Naive thymus-derived CD4-positive, alpha-beta T cell (primary cell): ENCODE measurements at regions not wholly inside any gene's neighbourhood (a gene's known extent, or its start where the extent isn't known, plus 50 kb on each side); places are given as distances from the start of the nearest gene placed in this dataset.

Source experiments
- ATAC-seq: fragments of 150-1000 bp; cut with Tn5 transposase; 2 replicates; pipeline ENCODE4 v1.10.0; 2021; ENCODE audit warnings: mild to moderate bottlenecking, moderate library complexity
- CTCF ChIA-PET: fragments of 350-600 bp; sonication (Branson Sonifier 250); formaldehyde crosslinking; loops from one replicate; lab custom pipeline; 2021; ENCODE audit warnings: antibody characterized with exemption; lab: Charles Lee
- POLR2A ChIA-PET: fragments of 350-600 bp; sonication (Branson Sonifier 250); formaldehyde crosslinking; loops from one replicate; lab custom pipeline; 2021; ENCODE audit warnings: antibody characterized with exemption, inconsistent platforms; lab: Charles Lee
- DNase-seq, 9 donors: peaks; one replicate each; pipeline versions ENCODE4 v3.0.0 to v3.0.0-alpha.2; 2020 to 2022; ENCODE audit warnings: mixed read lengths in 1 of 9
- H3K27ac ChIP-seq: one replicate; pipeline ENCODE4 v1.7.0; 2013; ENCODE audit warnings: mild to moderate bottlenecking, low read depth, low read length, moderate library complexity
- H3K27me3 ChIP-seq, 2 donors: one replicate each; pipeline ENCODE4 v1.7.0; 2013; ENCODE audit warnings: low read length in 2 of 2, mild to moderate bottlenecking in 2 of 2, moderate library complexity in 2 of 2; ENCODE audit not compliant: control insufficient read depth in 2 of 2, insufficient read depth in 2 of 2
- H3K36me3 ChIP-seq, 3 experiments: 1 replicate in 2 of 3; 2 replicates in 1 of 3; pipeline ENCODE4 v1.7.0; 2013; ENCODE audit warnings: low read length in 3 of 3, mild to moderate bottlenecking in 3 of 3, moderate library complexity in 1 of 3; ENCODE audit not compliant: insufficient read depth in 3 of 3, control insufficient read depth in 2 of 3
- H3K4me1 ChIP-seq, 2 donors: one replicate each; pipeline ENCODE4 v1.7.0; 2013; ENCODE audit warnings: low read length in 2 of 2, mild to moderate bottlenecking in 2 of 2, moderate library complexity in 1 of 2; ENCODE audit not compliant: control insufficient read depth in 2 of 2, insufficient read depth in 2 of 2
- H3K4me3 ChIP-seq: 2 replicates; pipeline ENCODE4 v1.7.0; 2013; ENCODE audit warnings: mild to moderate bottlenecking, low read length
- H3K9me3 ChIP-seq, 3 experiments: 1 replicate in 2 of 3; 2 replicates in 1 of 3; pipeline ENCODE4 v1.7.0; 2013; ENCODE audit warnings: low read length in 3 of 3; ENCODE audit not compliant: control insufficient read depth in 2 of 3
- H3K27ac Mint-ChIP-seq, 9 donors: one replicate each; pipeline ENCODE4 v1.8.0; 2020 to 2022; ENCODE audit warnings: mixed read lengths in 9 of 9, mild to moderate bottlenecking in 8 of 9, moderate library complexity in 5 of 9, inconsistent platforms in 2 of 9
- H3K27me3 Mint-ChIP-seq, 5 donors: one replicate each; pipeline ENCODE4 v1.8.0; 2021 to 2022; ENCODE audit warnings: mixed read lengths in 5 of 5, mild to moderate bottlenecking in 1 of 5
- H3K36me3 Mint-ChIP-seq, 5 donors: one replicate each; pipeline ENCODE4 v1.8.0; 2020 to 2022; ENCODE audit warnings: mixed read lengths in 5 of 5, mild to moderate bottlenecking in 3 of 5, inconsistent platforms in 1 of 5
- H3K4me1 Mint-ChIP-seq, 7 donors: one replicate each; pipeline ENCODE4 v1.8.0; 2020 to 2022; ENCODE audit warnings: mixed read lengths in 7 of 7, mild to moderate bottlenecking in 3 of 7, inconsistent platforms in 1 of 7
- H3K4me3 Mint-ChIP-seq, 10 donors: one replicate each; pipeline ENCODE4 v1.8.0; 2020 to 2022; ENCODE audit warnings: mild to moderate bottlenecking in 10 of 10, mixed read lengths in 10 of 10, moderate library complexity in 6 of 10, inconsistent platforms in 2 of 10
- H3K9me3 Mint-ChIP-seq, 11 donors: one replicate each; pipeline ENCODE4 v1.8.0; 2020 to 2022; ENCODE audit warnings: mixed read lengths in 11 of 11, mild to moderate bottlenecking in 4 of 11, inconsistent platforms in 1 of 11, moderate library complexity in 1 of 11
- intact Hi-C, 2 donors: fragments of 100-400 bp; cut with micrococcal nuclease; formaldehyde crosslinking; loops; one replicate each; pipeline ENCODE4 v1.15.1; 2023

DNA sequence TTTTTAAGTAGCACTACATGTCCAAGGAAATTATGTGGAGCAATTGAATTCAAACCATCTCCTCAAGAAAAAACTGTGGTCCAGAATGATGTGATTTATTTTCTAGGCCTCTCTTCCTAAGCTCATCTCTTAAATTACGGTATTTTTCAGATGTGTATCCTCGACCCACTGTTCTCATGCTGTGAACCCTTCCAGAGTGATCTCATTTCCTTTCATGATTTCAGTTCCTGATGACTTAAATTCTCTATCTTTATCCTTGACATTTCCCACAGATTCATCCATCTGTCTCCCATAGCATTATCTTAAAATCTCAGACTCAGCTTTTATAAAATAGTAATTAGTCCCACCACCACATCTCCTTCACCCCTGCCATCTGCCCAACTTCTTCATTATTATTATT is 117.6 kb upstream of the SPRY2 start:
- ATAC-seq: no peak
- ChIA-PET POLR2A (no interaction called here), CTCF (no interaction called here)
- H3K27me3 ChIP-seq: no peaks in the 10 kb centered on the region
- H3K36me3 Mint-ChIP-seq: no peaks in the 10 kb centered on the region
- H3K9me3 Mint-ChIP-seq: peaks cover 0 to 3% (median 0%) of the 10 kb centered on the region in 11 donors
- H3K4me1 Mint-ChIP-seq: peaks cover 0 to 8% (median 0%) of the 10 kb centered on the region in 7 donors
- H3K4me3 ChIP-seq: no peak overlapping the region
- no peaks in the 10 kb centered on the region for H3K4me1 ChIP-seq
- no peak overlapping the region for H3K27ac ChIP-seq
- no peaks in the 10 kb centered on the region for H3K27me3 Mint-ChIP-seq
- no peaks in the 10 kb centered on the region for H3K36me3 ChIP-seq
- no peak overlapping the region for H3K27ac Mint-ChIP-seq
- no peak overlapping the region for H3K4me3 Mint-ChIP-seq
- intact Hi-C loops: no loop called here
- no peak for DNase-seq
- H3K9me3 ChIP-seq: no peaks in the 10 kb centered on the region

DNA sequence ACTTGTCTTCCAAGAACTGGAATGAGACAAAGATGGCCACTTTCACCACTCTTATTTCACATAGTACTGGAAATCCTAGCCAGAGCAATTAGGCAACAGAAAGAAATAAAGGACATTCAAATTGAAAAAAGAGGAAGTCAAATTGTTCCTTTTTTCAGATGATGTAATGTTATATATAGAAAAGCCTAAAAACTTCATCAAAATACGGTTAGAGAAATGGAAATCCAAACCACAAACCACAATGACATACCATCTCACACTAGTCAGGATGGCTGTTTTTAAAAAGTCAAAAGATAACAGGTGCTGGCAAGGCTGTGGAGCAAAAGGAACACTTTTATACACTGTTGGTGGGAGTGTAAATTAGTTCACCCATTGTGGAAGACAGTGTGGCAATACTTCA is 113.3 kb upstream of the SPRY2 start:
- H3K4me3 ChIP-seq: no peak overlapping the region
- no peaks in the 10 kb centered on the region for H3K36me3 ChIP-seq
- no peak overlapping the region for H3K4me3 Mint-ChIP-seq
- ATAC-seq (peak; percentile 74), DNase-seq (peak in 1 of 9 donors; percentile 18)
- no peaks in the 10 kb centered on the region for H3K27me3 ChIP-seq
- no peaks in the 10 kb centered on the region for H3K36me3 Mint-ChIP-seq
- no peaks in the 10 kb centered on the region for H3K27me3 Mint-ChIP-seq
- no peaks in the 10 kb centered on the region for H3K4me1 ChIP-seq
- H3K9me3 Mint-ChIP-seq: peaks cover 0 to 7% (median 3%) of the 10 kb centered on the region in 11 donors
- no peak overlapping the region for H3K27ac ChIP-seq
- intact Hi-C loops: no loop called here
- ChIA-PET POLR2A (no interaction called here), CTCF (no interaction called here)
- peaks cover 0 to 10% (median 0%) of the 10 kb centered on the region in 7 donors for H3K4me1 Mint-ChIP-seq
- H3K9me3 ChIP-seq: no peaks in the 10 kb centered on the region
- H3K27ac Mint-ChIP-seq: no peak overlapping the region

DNA sequence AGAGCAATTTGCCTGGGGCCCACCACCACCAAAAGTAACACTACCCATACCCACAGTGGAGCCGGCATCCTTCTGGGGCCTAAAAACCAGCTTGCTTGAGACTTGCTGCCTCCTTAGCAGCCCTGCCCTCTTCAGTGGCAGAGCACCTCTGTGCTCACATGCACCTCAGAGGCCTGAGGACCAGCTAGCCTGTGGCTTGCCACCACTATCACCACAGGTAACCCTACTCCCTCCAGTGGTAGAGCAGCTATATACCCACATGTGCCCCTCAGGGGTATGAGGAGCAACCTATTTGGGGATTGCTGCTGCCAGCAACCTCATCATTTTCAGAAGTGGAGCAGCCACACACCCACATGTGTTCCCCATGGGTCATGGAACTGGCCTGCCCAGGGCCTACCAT is 111.4 kb upstream of the SPRY2 start:
- no peak overlapping the region for H3K4me3 ChIP-seq
- H3K4me1 ChIP-seq: no peaks in the 10 kb centered on the region
- peaks cover 0 to 10% (median 0%) of the 10 kb centered on the region in 7 donors for H3K4me1 Mint-ChIP-seq
- no peak overlapping the region for H3K4me3 Mint-ChIP-seq
- H3K27me3 Mint-ChIP-seq: peaks cover 0 to 4% (median 0%) of the 10 kb centered on the region in 5 donors
- POLR2A ChIA-PET: no interaction called here
- intact Hi-C loops: no loop called here
- H3K36me3 Mint-ChIP-seq: no peaks in the 10 kb centered on the region
- H3K27ac ChIP-seq: no peak overlapping the region
- H3K9me3 Mint-ChIP-seq: peaks cover 0 to 7% (median 4%) of the 10 kb centered on the region in 11 donors
- H3K27me3 ChIP-seq: no peaks in the 10 kb centered on the region
- ATAC-seq: no peak
- CTCF ChIA-PET: no interaction called here
- no peak for DNase-seq
- no peaks in the 10 kb centered on the region for H3K9me3 ChIP-seq
- no peaks in the 10 kb centered on the region for H3K36me3 ChIP-seq
- no peak overlapping the region for H3K27ac Mint-ChIP-seq

DNA sequence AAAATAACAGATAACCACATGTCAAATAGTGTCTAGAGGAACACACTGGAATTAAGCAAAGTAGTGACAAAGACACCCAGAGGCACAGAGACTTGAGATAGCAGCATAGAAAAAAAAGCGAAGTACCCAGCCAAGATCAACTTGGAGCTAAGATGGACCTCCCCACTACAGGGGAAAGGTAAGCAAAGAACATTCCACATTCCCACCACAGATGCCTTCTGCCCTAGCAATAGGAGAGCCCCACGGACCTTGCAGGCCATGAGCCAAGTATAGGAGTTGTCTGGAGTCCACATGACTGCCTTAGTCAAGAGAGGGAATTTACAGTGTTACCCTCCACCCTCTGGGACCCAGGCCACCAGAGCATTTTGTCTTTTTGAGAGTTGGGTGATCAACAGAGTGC is 110.7 kb upstream of the SPRY2 start:
- intact Hi-C loops: no loop called here
- peaks cover 0 to 10% (median 0%) of the 10 kb centered on the region in 7 donors for H3K4me1 Mint-ChIP-seq
- H3K27ac ChIP-seq: no peak overlapping the region
- no peaks in the 10 kb centered on the region for H3K9me3 ChIP-seq
- ATAC-seq (no peak), DNase-seq (no peak)
- no peaks in the 10 kb centered on the region for H3K36me3 Mint-ChIP-seq
- no peak overlapping the region for H3K27ac Mint-ChIP-seq
- H3K9me3 Mint-ChIP-seq: peaks cover 0 to 7% (median 4%) of the 10 kb centered on the region in 11 donors
- ChIA-PET POLR2A (no interaction called here), CTCF (no interaction called here)
- no peak overlapping the region for H3K4me3 Mint-ChIP-seq
- H3K36me3 ChIP-seq: no peaks in the 10 kb centered on the region
- H3K4me3 ChIP-seq: no peak overlapping the region
- H3K27me3 ChIP-seq: no peaks in the 10 kb centered on the region
- no peaks in the 10 kb centered on the region for H3K4me1 ChIP-seq
- H3K27me3 Mint-ChIP-seq: peaks cover 0 to 4% (median 0%) of the 10 kb centered on the region in 5 donors

DNA sequence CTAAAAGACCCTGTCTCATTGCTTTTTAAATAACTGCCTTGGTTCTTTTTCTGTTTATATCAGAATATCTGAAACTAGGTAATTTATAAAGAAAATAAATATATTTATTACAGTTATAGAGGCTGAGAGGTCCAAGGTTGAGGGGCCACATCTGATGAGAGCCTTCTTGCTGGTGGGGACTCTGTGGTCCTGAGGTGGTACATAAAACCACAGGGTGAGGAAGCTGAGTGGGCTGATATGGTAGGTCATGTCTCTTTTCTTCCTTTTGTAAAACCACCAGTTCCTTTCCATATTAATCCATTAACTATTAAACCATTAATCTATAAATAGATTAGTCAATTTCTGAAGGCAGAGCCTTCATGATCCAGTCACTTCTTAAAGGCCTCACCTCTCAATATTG is 109.5 kb upstream of the SPRY2 start:
- peaks cover 0 to 7% (median 4%) of the 10 kb centered on the region in 11 donors for H3K9me3 Mint-ChIP-seq
- H3K27me3 Mint-ChIP-seq: peaks cover 0 to 4% (median 0%) of the 10 kb centered on the region in 5 donors
- ATAC-seq: no peak
- H3K4me1 Mint-ChIP-seq: peaks cover 0 to 10% (median 0%) of the 10 kb centered on the region in 7 donors
- Histone ChIP-seq H3K27ac (no peak overlapping the region), H3K4me3 (no peak overlapping the region), H3K4me1 (no peaks in the 10 kb centered on the region), H3K9me3 (no peaks in the 10 kb centered on the region), H3K27me3 (no peaks in the 10 kb centered on the region), H3K36me3 (no peaks in the 10 kb centered on the region)
- intact Hi-C loops: no loop called here
- H3K27ac Mint-ChIP-seq: no peak overlapping the region
- no peak for DNase-seq
- H3K4me3 Mint-ChIP-seq: no peak overlapping the region
- CTCF ChIA-PET: no interaction called here
- POLR2A ChIA-PET: no interaction called here
- no peaks in the 10 kb centered on the region for H3K36me3 Mint-ChIP-seq

DNA sequence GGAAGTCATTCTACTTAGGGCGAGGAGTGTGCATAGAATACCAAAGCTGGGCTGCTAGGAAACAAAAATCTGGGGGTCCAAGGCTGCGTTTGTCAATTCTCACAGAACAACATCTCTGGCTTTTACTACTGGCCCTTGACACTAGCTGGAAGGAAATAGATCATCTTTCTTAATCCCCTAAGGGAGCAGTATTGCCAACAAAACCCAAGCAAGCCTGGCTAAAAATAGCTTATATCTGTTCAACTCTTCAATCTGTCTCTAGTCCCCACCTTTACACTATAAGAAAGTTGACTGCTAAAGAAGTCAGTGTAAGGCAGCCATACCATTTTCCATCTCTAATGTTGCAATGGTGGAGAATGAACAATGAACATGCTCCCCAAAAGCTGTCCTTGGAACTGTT is 107.8 kb upstream of the SPRY2 start:
- Mint-ChIP-seq H3K27me3 (peaks cover 0 to 4% (median 0%) of the 10 kb centered on the region in 5 donors), H3K9me3 (peaks cover 0 to 7% (median 2%) of the 10 kb centered on the region in 11 donors), H3K4me1 (peaks cover 0 to 9% (median 0%) of the 10 kb centered on the region in 7 donors), H3K36me3 (no peaks in the 10 kb centered on the region), H3K27ac (no peak overlapping the region), H3K4me3 (no peak overlapping the region)
- Histone ChIP-seq H3K27me3 (no peaks in the 10 kb centered on the region), H3K27ac (no peak overlapping the region), H3K4me3 (no peak overlapping the region), H3K36me3 (no peaks in the 10 kb centered on the region), H3K4me1 (no peaks in the 10 kb centered on the region), H3K9me3 (no peaks in the 10 kb centered on the region)
- ATAC-seq (no peak), DNase-seq (no peak)
- ChIA-PET POLR2A (no interaction called here), CTCF (no interaction called here)
- intact Hi-C loops: no loop called here

DNA sequence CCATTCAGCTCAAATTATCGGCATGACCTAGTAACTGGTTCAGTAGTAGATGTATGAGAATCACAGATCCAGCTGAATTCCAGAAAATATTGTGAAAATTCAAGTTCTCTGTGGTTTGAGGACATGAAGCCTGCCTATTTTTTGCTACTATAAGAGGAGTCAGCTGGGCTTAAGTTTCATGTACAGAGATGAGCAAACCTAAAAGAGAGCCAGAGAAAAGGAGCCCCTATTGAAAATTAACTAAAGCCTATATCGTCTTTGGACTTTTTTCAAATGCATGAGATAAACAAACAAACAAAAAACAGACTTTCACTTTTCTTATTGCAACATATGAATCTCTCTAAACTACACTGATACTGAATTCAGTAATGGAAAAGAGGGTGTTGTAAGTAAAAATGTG is 106.8 kb upstream of the SPRY2 start:
- H3K27ac Mint-ChIP-seq: no peak overlapping the region
- H3K4me1 Mint-ChIP-seq: peaks cover 0 to 7% (median 0%) of the 10 kb centered on the region in 7 donors

More for the DNA sequence above, 106.8 kb upstream of the SPRY2 start:
- Histone ChIP-seq H3K4me3 (no peak overlapping the region), H3K36me3 (no peaks in the 10 kb centered on the region), H3K27ac (no peak overlapping the region), H3K27me3 (no peaks in the 10 kb centered on the region), H3K9me3 (no peaks in the 10 kb centered on the region), H3K4me1 (no peaks in the 10 kb centered on the region)
- H3K27me3 Mint-ChIP-seq: peaks cover 0 to 7% (median 0%) of the 10 kb centered on the region in 5 donors
- CTCF ChIA-PET: no interaction called here
- no peak for DNase-seq
- peaks cover 0 to 9% (median 2%) of the 10 kb centered on the region in 11 donors for H3K9me3 Mint-ChIP-seq
- H3K4me3 Mint-ChIP-seq: no peak overlapping the region
- intact Hi-C loops: no loop called here
- POLR2A ChIA-PET: no interaction called here
- H3K36me3 Mint-ChIP-seq: no peaks in the 10 kb centered on the region
- no peak for ATAC-seq
